ENCODE measurements at regions not wholly inside any gene's neighbourhood (a gene's known extent, or its start where the extent isn't known, plus 50 kb on each side); places are given as distances from the start of the nearest gene placed in this dataset.

DNA sequence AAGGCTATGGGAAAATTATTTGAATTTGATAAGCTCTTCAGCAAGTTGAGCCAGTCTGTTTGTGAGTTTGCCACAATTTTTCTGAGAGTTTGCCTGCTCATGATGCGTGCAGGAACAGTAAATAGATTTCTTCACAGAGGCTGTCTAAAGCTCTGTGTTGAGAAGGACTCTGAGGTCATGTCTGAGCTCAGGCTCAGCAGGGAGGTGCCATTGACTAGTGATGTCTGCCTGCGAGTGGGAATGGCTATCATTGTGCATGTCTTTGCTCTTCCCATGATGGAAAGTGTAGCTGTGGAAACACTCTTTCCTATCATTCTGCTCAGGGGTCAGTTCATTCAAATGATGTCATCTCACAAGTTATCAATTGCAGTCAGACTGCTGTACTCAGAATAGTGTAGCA is 142.8 kb downstream of the RASEF start:
- Histone ChIP-seq H3K79me2 (ENCODE audit: insufficient read depth, low read length) (no peaks in the 10 kb centered on the region), H4K20me1 (ENCODE audit: insufficient read depth, low read length) (no peaks in the 10 kb centered on the region), H3K27me3 (ENCODE audit: control insufficient read depth in 2 of 2, insufficient read depth in 2 of 2, low read length in 2 of 2) (no peaks in the 10 kb centered on the region), H3K4me1 (ENCODE audit: control insufficient read depth in 1 of 2, insufficient read depth in 2 of 2, low read length in 2 of 2) (no peaks in the 10 kb centered on the region), H3K9me3 (replicated peaks in 1 of 2; ENCODE audit: control insufficient read depth in 1 of 2, insufficient read depth in 1 of 2, low read length in 2 of 2) (peaks cover 10% of the 10 kb centered on the region in 2 donors), H2AFZ (ENCODE audit: insufficient read depth, low read depth, low read length, poor library complexity, severe bottlenecking) (no peak overlapping the region), H3K27ac (ENCODE audit: low read depth in 1 of 2, low read length in 2 of 2) (no peak overlapping the region), H3K4me3 (replicated peaks in 1 of 3; ENCODE audit: low read depth in 2 of 3, low read length in 3 of 3) (no peak overlapping the region), H3K36me3 (replicated peaks in 1 of 2; ENCODE audit: control insufficient read depth in 1 of 2, insufficient read depth in 2 of 2, low read length in 2 of 2) (no peaks in the 10 kb centered on the region), H3K9ac (ENCODE audit: insufficient read depth, low read length, poor library complexity, severe bottlenecking) (no peak overlapping the region), H3K4me2 (replicated peaks; ENCODE audit: extremely low read depth, low read length, poor library complexity, severe bottlenecking) (no peak overlapping the region)
- Mint-ChIP-seq H3K27me3 (ENCODE audit: low read depth in 3 of 3) (peaks cover 0 to 4% (median 0%) of the 10 kb centered on the region in 3 donors), H3K4me3 (no peak overlapping the region), H3K9me3 (peaks cover 4 to 16% (median 11%) of the 10 kb centered on the region in 7 donors), H3K4me1 (no peaks in the 10 kb centered on the region), H3K36me3 (no peaks in the 10 kb centered on the region), H3K27ac (no peak overlapping the region)
- no peak for DNase-seq
- 94% methylated on average over 2 of the region's 2 CpGs for WGBS (ENCODE audit: insufficient coverage)
- TF ChIP-seq, protein P1, sequence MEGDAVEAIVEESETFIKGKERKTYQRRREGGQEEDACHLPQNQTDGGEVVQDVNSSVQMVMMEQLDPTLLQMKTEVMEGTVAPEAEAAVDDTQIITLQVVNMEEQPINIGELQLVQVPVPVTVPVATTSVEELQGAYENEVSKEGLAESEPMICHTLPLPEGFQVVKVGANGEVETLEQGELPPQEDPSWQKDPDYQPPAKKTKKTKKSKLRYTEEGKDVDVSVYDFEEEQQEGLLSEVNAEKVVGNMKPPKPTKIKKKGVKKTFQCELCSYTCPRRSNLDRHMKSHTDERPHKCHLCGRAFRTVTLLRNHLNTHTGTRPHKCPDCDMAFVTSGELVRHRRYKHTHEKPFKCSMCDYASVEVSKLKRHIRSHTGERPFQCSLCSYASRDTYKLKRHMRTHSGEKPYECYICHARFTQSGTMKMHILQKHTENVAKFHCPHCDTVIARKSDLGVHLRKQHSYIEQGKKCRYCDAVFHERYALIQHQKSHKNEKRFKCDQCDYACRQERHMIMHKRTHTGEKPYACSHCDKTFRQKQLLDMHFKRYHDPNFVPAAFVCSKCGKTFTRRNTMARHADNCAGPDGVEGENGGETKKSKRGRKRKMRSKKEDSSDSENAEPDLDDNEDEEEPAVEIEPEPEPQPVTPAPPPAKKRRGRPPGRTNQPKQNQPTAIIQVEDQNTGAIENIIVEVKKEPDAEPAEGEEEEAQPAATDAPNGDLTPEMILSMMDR (IDR thresholded peaks at IDR 0.05), result no peak
- intact Hi-C loops (cut with micrococcal nuclease), result no loop called here

DNA sequence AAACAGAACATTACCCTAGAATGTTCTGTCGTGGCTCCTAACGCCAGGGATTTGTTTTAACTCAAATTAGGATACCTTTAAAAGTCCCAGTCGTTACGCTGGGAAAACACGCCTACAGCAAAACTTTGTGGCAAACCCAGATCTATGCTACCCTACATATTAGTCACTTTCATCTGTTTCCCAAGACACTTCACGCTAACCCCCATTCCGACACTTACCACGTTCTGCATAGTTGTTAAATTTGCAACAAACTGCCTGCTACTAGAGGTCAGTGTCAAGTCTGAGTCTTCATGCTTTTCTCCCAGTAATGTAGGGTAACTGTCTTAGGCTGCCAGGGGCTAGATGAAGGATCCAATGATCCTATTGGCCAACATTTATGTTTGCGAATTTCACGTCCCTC is 140.3 kb downstream of the RASEF start:
- TF ChIP-seq, protein P1 (IDR thresholded peaks at IDR 0.05), result no peak
- DNase-seq, result no peak
- Histone ChIP-seq H3K36me3 (replicated peaks in 1 of 2; ENCODE audit: control insufficient read depth in 1 of 2, insufficient read depth in 2 of 2, low read length in 2 of 2) (no peaks in the 10 kb centered on the region), H4K20me1 (ENCODE audit: insufficient read depth, low read length) (no peaks in the 10 kb centered on the region), H3K4me2 (replicated peaks; ENCODE audit: extremely low read depth, low read length, poor library complexity, severe bottlenecking) (no peak overlapping the region), H3K4me1 (ENCODE audit: control insufficient read depth in 1 of 2, insufficient read depth in 2 of 2, low read length in 2 of 2) (no peaks in the 10 kb centered on the region), H3K9me3 (replicated peaks in 1 of 2; ENCODE audit: control insufficient read depth in 1 of 2, insufficient read depth in 1 of 2, low read length in 2 of 2) (no peaks in the 10 kb centered on the region), H3K4me3 (replicated peaks in 1 of 3; ENCODE audit: low read depth in 2 of 3, low read length in 3 of 3) (no peak overlapping the region), H2AFZ (ENCODE audit: insufficient read depth, low read depth, low read length, poor library complexity, severe bottlenecking) (no peak overlapping the region), H3K9ac (ENCODE audit: insufficient read depth, low read length, poor library complexity, severe bottlenecking) (no peak overlapping the region), H3K79me2 (ENCODE audit: insufficient read depth, low read length) (no peaks in the 10 kb centered on the region), H3K27me3 (ENCODE audit: control insufficient read depth in 2 of 2, insufficient read depth in 2 of 2, low read length in 2 of 2) (no peaks in the 10 kb centered on the region), H3K27ac (ENCODE audit: low read depth in 1 of 2, low read length in 2 of 2) (no peak overlapping the region)
- no peak overlapping the region for H3K4me3 Mint-ChIP-seq
- intact Hi-C loops (cut with micrococcal nuclease), result no loop called here
- WGBS (ENCODE audit: insufficient coverage), result 94% methylated on average over 7 of the region's 10 CpGs
- H3K27ac Mint-ChIP-seq, result no peak overlapping the region
- peaks cover 0 to 4% (median 2%) of the 10 kb centered on the region in 7 donors for H3K9me3 Mint-ChIP-seq
- no peaks in the 10 kb centered on the region for H3K36me3 Mint-ChIP-seq
- peaks cover 0 to 4% (median 0%) of the 10 kb centered on the region in 3 donors for H3K27me3 Mint-ChIP-seq (ENCODE audit: low read depth in 3 of 3)
- no peaks in the 10 kb centered on the region for H3K4me1 Mint-ChIP-seq

All from CD14-positive monocyte (primary cell).